IMR-90 (cell line): ENCODE measurements at regions not wholly inside any gene's neighbourhood (a gene's known extent, or its start where the extent isn't known, plus 50 kb on each side); places are given as distances from the start of the nearest gene placed in this dataset.

Experiments
- ATAC-seq: fragments of 200-7000 bp; cut with Tn5 transposase; 2 replicates; pipeline ENCODE4 v1.9.1; 2020; ENCODE audit warnings: low read depth, mild to moderate bottlenecking, moderate library complexity
- BruUV-seq: library from RNA; stranded (reverse); fragments of 400-500 nt; replicated peaks from 2 replicates; lab custom pipeline; 2021; lab: Mats Ljungman, UMichigan
- CTCF ChIA-PET: fragments of 300-600 bp; formaldehyde crosslinking; extraction: SDS; loops from one replicate; lab custom pipeline; 2021; ENCODE audit warnings: antibody characterized with exemption; lab: Yijun Ruan, JAX
- POLR2A ChIA-PET: fragments of 300-600 bp; sonication (Branson Sonifier 250); formaldehyde crosslinking; loops from one replicate; lab custom pipeline; 2022; ENCODE audit warnings: antibody characterized with exemption; ENCODE audit not compliant: unreplicated experiment; lab: Charles Lee
- DNase-seq: peaks from one replicate; pipeline ENCODE4 v3.0.0; 2013
- H2AFZ ChIP-seq: replicated peaks from 2 replicates; pipeline ENCODE3; 2013; ENCODE audit warnings: low read length, mild to moderate bottlenecking; ENCODE audit not compliant: poor library complexity
- H2AK5ac ChIP-seq: 2 replicates; pipeline ENCODE4 v1.6.1; 2013; ENCODE audit warnings: low read depth, low read length, inconsistent platforms
- H2AK9ac ChIP-seq: replicated peaks from 2 replicates; pipeline ENCODE3; 2013; ENCODE audit warnings: mild to moderate bottlenecking, low read depth, low read length, moderate library complexity; ENCODE audit not compliant: poor library complexity
- H2BK120ac ChIP-seq: 2 replicates; pipeline ENCODE4 v1.6.1; 2013; ENCODE audit warnings: low read depth, low read length, inconsistent platforms
- H2BK15ac ChIP-seq: 3 replicates; pipeline ENCODE4 v1.6.1; 2013; ENCODE audit warnings: low read depth, low read length, inconsistent platforms
- H2BK20ac ChIP-seq: 2 replicates; pipeline ENCODE4 v1.6.1; 2013; ENCODE audit warnings: low read depth, mild to moderate bottlenecking, inconsistent platforms, low read length, moderate library complexity
- H2BK5ac ChIP-seq: 2 replicates; pipeline ENCODE4 v1.6.1; 2013; ENCODE audit warnings: mild to moderate bottlenecking, low read depth, low read length, inconsistent platforms; ENCODE audit not compliant: poor library complexity, severe bottlenecking
- H3K14ac ChIP-seq: replicated peaks from 2 replicates; pipeline ENCODE4 v1.6.1; 2013; ENCODE audit warnings: low read depth, low read length, inconsistent platforms
- H3K18ac ChIP-seq: 2 replicates; pipeline ENCODE4 v1.6.1; 2013; ENCODE audit warnings: low read depth, low read length, control low read depth
- H3K23ac ChIP-seq: 2 replicates; pipeline ENCODE4 v1.6.1; 2013; ENCODE audit warnings: low read depth, low read length, inconsistent platforms
- H3K27ac ChIP-seq: 2 replicates; pipeline ENCODE4 v1.5.1; 2013; ENCODE audit warnings: mild to moderate bottlenecking, control low read depth, low read length; ENCODE audit not compliant: insufficient read depth
- H3K27me3 ChIP-seq: 2 replicates; pipeline ENCODE4 v1.6.1; 2013; ENCODE audit warnings: low read length; ENCODE audit not compliant: control insufficient read depth, insufficient read depth
- H3K36me3 ChIP-seq: 2 replicates; pipeline ENCODE4 v1.6.1; 2013; ENCODE audit warnings: low read length, mixed read lengths; ENCODE audit not compliant: control insufficient read depth, insufficient read depth
- H3K4ac ChIP-seq: 2 replicates; pipeline ENCODE4 v1.6.1; 2013; ENCODE audit warnings: low read depth, low read length, inconsistent platforms
- H3K4me1 ChIP-seq: 2 replicates; pipeline ENCODE4 v1.6.1; 2013; ENCODE audit warnings: low read length, mixed read lengths; ENCODE audit not compliant: control insufficient read depth, insufficient read depth
- H3K4me2 ChIP-seq: 2 replicates; pipeline ENCODE4 v1.6.1; 2013; ENCODE audit warnings: low read depth, mild to moderate bottlenecking, control low read depth, low read length, moderate library complexity
- H3K4me3 ChIP-seq: 2 replicates; pipeline ENCODE4 v1.5.1; 2013; ENCODE audit warnings: low read depth, mild to moderate bottlenecking, control low read depth, low read length, moderate library complexity; ENCODE audit not compliant: insufficient read depth
- H3K56ac ChIP-seq: 2 replicates; pipeline ENCODE4 v1.6.1; 2013; ENCODE audit warnings: low read length, inconsistent platforms; ENCODE audit not compliant: insufficient read depth; ENCODE audit errors: extremely low read depth
- H3K79me1 ChIP-seq, 2 experiments: 2 replicates each; pipeline ENCODE4 v1.6.1; 2013; ENCODE audit warnings: low read length in 2 of 2, inconsistent platforms in 1 of 2, low read depth in 1 of 2
- H3K9ac ChIP-seq: 2 replicates; pipeline ENCODE4 v1.6.1; 2013; ENCODE audit warnings: low read depth, low read length, control low read depth
- H3K9me1 ChIP-seq: 2 replicates; pipeline ENCODE4 v1.6.1; 2013; ENCODE audit warnings: low read length, inconsistent platforms; ENCODE audit not compliant: insufficient read depth
- H3K9me3 ChIP-seq: 2 replicates; pipeline ENCODE4 v1.6.1; 2013; ENCODE audit warnings: low read length; ENCODE audit not compliant: control insufficient read depth, insufficient read depth
- H4K20me1 ChIP-seq: 2 replicates; pipeline ENCODE4 v1.6.1; 2013; ENCODE audit warnings: low read length, inconsistent platforms; ENCODE audit not compliant: insufficient read depth
- H4K5ac ChIP-seq: 2 replicates; pipeline ENCODE4 v1.6.1; 2013; ENCODE audit warnings: mild to moderate bottlenecking, low read depth, low read length, control low read depth
- H4K8ac ChIP-seq, 2 experiments: 2 replicates each; pipeline ENCODE4 v1.6.1; 2013; ENCODE audit warnings: low read depth in 2 of 2, low read length in 2 of 2, control low read depth in 1 of 2, inconsistent platforms in 1 of 2
- H4K91ac ChIP-seq: 2 replicates; pipeline ENCODE4 v1.6.1; 2013; ENCODE audit warnings: low read depth, low read length, inconsistent platforms; ENCODE audit not compliant: insufficient read depth
- CTCF ChIP-seq: conservative IDR thresholded peaks from 2 replicates; pipeline ENCODE4 v1.5.1; 2012; ENCODE audit warnings: mild to moderate bottlenecking, low read depth, low read length, improper control_type of control experiment
- MAFK ChIP-seq: IDR thresholded peaks from 2 replicates; pipeline ENCODE4 v1.6.1; 2012; ENCODE audit warnings: low read depth, low read length, improper control_type of control experiment
- POLR2A ChIP-seq: IDR thresholded peaks from 2 replicates; pipeline ENCODE4 v1.6.1; 2012; ENCODE audit warnings: mild to moderate bottlenecking, low read depth, low read length
- WGBS, 2 experiments: methylation state at CpG; one replicate each; pipeline versions ENCODE4 v1.1.5 to v1.1.7; 2013; ENCODE audit warnings: missing lambda C conversion rate in 2 of 2; ENCODE audit not compliant: insufficient read length in 1 of 2; ENCODE audit errors: extremely low coverage in 2 of 2; 5-methylcytosine and 5-hydroxymethylcytosine counted together
- dilution Hi-C: fragments of 300-500 bp; cut with HindIII; formaldehyde crosslinking; loops from one replicate; pipeline ENCODE4 v1.14.3; 2018; ENCODE audit warnings: low sequenced_read_pairs; ENCODE audit not compliant: unreplicated experiment
- in situ Hi-C: fragments of 300-500 bp; cut with MboI; formaldehyde crosslinking; loops from 3 replicates; pipeline ENCODE4 v1.14.3; 2019; ENCODE audit warnings: low sequenced_read_pairs, inconsistent platforms, mixed read lengths
- intact Hi-C: fragments of 100-400 bp; cut with micrococcal nuclease; formaldehyde crosslinking; loops from 2 replicates; pipeline ENCODE4 v1.10.0; 2022

DNA sequence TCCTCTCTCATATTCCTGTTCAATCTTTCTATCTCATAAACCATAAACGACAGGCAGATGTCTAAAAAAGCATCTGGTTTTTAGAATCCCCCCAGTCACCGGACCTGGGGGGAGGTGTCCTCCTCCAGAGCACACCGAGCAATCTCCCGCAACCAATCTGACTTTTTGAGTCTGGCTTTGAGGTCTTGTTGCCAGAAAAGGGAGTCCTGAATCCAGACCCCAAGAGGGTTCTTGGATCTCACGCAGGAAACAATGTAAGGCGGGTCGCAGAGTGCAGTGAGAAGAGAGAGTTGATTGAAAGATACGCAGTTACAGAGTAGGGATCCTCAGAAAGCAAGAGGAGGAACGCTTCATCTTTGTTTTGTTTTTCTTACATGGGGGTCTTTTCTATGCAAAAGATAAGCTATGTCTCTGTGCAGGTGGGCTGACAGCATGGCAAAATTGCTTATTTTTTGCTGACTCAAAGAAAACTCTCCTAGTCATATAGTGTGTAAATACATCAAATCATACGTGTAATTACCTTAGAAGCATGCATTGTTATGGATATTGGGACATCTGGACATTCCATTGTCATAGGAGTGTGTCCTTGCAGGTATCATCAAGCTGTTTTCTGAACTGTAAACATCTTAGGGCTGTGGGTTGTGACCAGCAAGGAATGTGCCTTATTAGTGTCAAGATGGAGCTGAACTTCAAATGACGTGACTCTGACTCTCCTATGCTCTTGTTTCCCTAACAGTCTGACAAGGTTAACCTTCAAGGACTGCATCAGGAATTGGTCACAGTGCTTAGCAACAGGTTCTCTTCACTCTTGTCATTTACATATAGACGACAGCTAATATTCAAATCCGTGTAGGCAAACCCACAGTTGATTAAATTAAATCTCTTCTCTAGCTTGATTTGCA, 159.3 kb upstream of the DAPK1 start:
- H2AFZ ChIP-seq, result no peak overlapping the region
- H3K4me3 ChIP-seq, result no peak overlapping the region
- no peak for DNase-seq

More for the DNA sequence above, 159.3 kb upstream of the DAPK1 start:
- Histone ChIP-seq H3K23ac (no peak overlapping the region), H2BK15ac (no peak overlapping the region), H3K14ac (no peak overlapping the region), H3K27ac (no peak overlapping the region), H2AK9ac (no peak overlapping the region), H3K4me2 (no peak overlapping the region), H3K9me1 (no peaks in the 10 kb centered on the region), H4K20me1 (no peaks in the 10 kb centered on the region), H3K79me1 (no peaks in the 10 kb centered on the region), H2AK5ac (no peak overlapping the region), H4K91ac (no peak overlapping the region), H2BK20ac (no peak overlapping the region), H3K56ac (no peak overlapping the region), H3K4ac (no peak overlapping the region), H4K5ac (no peak overlapping the region), H2BK5ac (no peak overlapping the region), H3K9me3 (no peaks in the 10 kb centered on the region), H3K27me3 (peaks cover 29% of the 10 kb centered on the region), H3K18ac (no peak overlapping the region), H4K8ac (no peak overlapping the region), H3K4me1 (peaks cover 4% of the 10 kb centered on the region; the same call in 1 of the 2 replicates), H2BK120ac (no peak overlapping the region), H3K36me3 (no peaks in the 10 kb centered on the region), H3K9ac (no peak overlapping the region)
- intact Hi-C loops (loop anchor here (5.0 kb wide), 2 partner anchors 264 to 304 kb away; no protein-coding TSS in a partner anchor), dilution Hi-C loops (loop anchor here (10.0 kb wide), 1 partner anchor 326 kb away; no protein-coding TSS in a partner anchor), in situ Hi-C loops (loop anchor here (5.0 kb wide), 1 partner anchor 324 kb away; no protein-coding TSS in a partner anchor)
- WGBS, 2 experiments, result 64% methylated on average over 4 of the region's 13 CpGs; no CpG with 5 or more reads in 1 of the 2 experiments
- POLR2A ChIA-PET, result no interaction called here
- no TSS peak for BruUV-seq
- TF ChIP-seq POLR2A (no peak), CTCF (no peak), MAFK (peak; percentile 87)
- ATAC-seq, result no peak
- CTCF ChIA-PET, result interaction anchor here (0.6 to 1.2 kb wide), 2 partner anchors 262 to 325 kb away, joined by 3 to 15 read pairs; no protein-coding TSS in a partner anchor
